Muscle of leg (tissue), 3 donors: ENCODE measurements at regions not wholly inside any gene's neighbourhood (a gene's known extent, or its start where the extent isn't known, plus 50 kb on each side); places are given as distances from the start of the nearest gene placed in this dataset.

Experiments used
- DNase-seq: peaks from one replicate; pipeline ENCODE4 v3.0.0; 2013
- H3K27ac ChIP-seq: one replicate; pipeline ENCODE4 v1.5.1; 2013; ENCODE audit warnings: mild to moderate bottlenecking, low read length, control low read depth
- H3K27me3 ChIP-seq: one replicate; pipeline ENCODE4 v1.6.1; 2013; ENCODE audit warnings: low read length; ENCODE audit not compliant: control insufficient read depth, insufficient read depth
- H3K36me3 ChIP-seq: one replicate; pipeline ENCODE4 v1.6.1; 2013; ENCODE audit warnings: low read length; ENCODE audit not compliant: control insufficient read depth, insufficient read depth
- H3K4me1 ChIP-seq: one replicate; pipeline ENCODE4 v1.6.1; 2013; ENCODE audit warnings: low read length; ENCODE audit not compliant: control insufficient read depth, insufficient read depth
- H3K4me3 ChIP-seq: one replicate; pipeline ENCODE4 v1.5.1; 2013; ENCODE audit warnings: low read length, control low read depth
- H3K9me3 ChIP-seq: replicated peaks from 2 replicates; pipeline ENCODE4 v1.6.1; 2013; ENCODE audit warnings: low read depth, low read length; ENCODE audit not compliant: control insufficient read depth
- WGBS: methylation state at CpG from one replicate; pipeline ENCODE4 v1.1.5; 2013; ENCODE audit warnings: missing lambda C conversion rate; ENCODE audit not compliant: insufficient coverage; 5-methylcytosine and 5-hydroxymethylcytosine counted together

DNA sequence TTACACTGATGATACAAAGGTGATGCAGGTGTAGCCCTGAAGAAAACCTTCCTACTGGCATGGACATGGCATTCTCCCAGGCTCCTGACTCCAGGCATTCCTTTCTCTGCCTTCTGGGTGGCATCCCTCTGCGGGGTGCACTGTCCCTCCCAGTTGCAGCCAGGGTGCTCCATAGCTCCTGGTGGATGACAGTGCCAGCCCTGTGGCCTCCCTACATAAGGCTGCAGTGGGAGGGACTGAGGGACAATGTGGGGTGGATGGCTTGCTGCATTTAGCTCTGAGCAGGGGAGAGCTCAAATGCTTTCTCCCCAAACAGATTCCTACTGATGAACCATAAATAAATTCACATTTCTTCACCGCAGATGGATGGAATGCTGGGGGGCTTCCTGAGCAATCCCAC lies 97.0 kb upstream of the GJB5 start:
- H3K36me3 ChIP-seq = no peaks in the 10 kb centered on the region
- no peaks in the 10 kb centered on the region for H3K4me1 ChIP-seq
- DNase-seq = no peak
- no peak overlapping the region for H3K27ac ChIP-seq
- WGBS = 67% methylated on average over 1 of the region's 2 CpGs
- H3K9me3 ChIP-seq = no peaks in the 10 kb centered on the region
- peaks cover 9% of the 10 kb centered on the region for H3K27me3 ChIP-seq
- H3K4me3 ChIP-seq = no peak overlapping the region

DNA sequence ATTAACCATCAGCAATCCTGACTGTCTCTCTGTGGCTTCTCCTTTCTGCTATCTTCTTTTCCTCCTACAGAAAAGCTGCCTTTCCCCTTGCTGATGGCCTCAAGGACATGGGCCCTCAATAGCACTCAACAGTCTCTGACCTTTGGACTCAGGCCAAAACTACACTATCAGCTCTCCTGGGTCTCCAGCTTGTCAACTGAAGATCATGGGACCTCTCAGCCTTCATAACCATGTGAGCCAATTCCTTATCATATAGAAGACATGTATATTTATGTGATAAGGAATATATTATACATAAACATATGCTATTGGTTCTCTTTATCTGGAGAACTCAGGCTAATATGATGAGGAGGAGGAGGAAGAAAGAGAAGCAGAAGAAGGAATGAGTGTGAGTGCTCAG lies 91.8 kb upstream of the GJB5 start:
- Histone ChIP-seq H3K9me3 (no peaks in the 10 kb centered on the region), H3K36me3 (no peaks in the 10 kb centered on the region)
- no peak for DNase-seq

DNA sequence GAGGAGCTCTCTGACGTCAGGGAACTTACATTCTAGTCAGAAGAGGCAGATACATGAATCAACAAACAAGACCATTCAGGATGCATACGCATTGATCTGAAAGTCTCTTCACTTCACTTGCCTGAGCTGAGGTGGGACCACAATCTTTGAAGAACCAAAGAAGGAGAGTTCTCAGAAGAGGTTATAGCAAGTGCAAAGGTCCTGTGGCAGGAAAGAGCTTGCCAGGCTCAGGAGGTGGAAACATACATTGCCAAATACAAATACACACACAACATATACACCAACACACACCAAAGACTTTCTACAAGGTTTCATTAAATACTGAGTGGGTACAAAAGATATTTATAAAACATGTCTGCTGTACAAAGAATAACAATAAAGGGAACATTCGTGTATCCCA lies 86.8 kb upstream of the GJB5 start:
- Histone ChIP-seq H3K27me3 (peaks cover 2% of the 10 kb centered on the region), H3K36me3 (no peaks in the 10 kb centered on the region), H3K27ac (no peak overlapping the region), H3K4me3 (no peak overlapping the region), H3K9me3 (peaks cover 3% of the 10 kb centered on the region), H3K4me1 (no peaks in the 10 kb centered on the region)
- WGBS = 60% methylated on average over 1 of the region's 3 CpGs
- no peak for DNase-seq

More for the DNA sequence above, 91.8 kb upstream of the GJB5 start:
- Histone ChIP-seq H3K27me3 (peaks cover 2% of the 10 kb centered on the region), H3K27ac (no peak overlapping the region), H3K4me3 (no peak overlapping the region), H3K4me1 (no peaks in the 10 kb centered on the region)

DNA sequence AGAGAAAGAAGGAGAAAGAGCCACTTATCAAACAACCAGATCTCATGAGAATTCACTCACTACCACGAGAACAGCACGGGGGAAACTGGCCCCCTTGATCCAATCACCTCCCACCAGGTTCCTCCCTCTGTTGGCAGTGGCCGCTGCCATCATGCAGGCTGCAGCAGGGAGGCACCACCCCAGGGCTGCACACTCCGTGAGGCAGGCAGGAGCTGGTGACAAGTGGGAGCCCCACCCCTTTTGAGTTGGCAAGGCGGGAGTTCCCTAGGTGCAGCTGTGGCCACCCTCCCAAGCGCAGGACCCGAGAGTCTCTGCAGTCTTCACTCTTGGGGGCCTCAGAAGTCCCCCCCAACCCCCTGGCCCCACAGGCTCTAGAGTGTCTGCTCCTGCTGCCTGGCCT lies 83.9 kb upstream of the GJB5 start:
- 81% methylated on average over 5 of the region's 7 CpGs for WGBS
- no peak for DNase-seq
- peaks cover 2% of the 10 kb centered on the region for H3K27me3 ChIP-seq
- no peaks in the 10 kb centered on the region for H3K36me3 ChIP-seq
- H3K9me3 ChIP-seq = peaks cover 3% of the 10 kb centered on the region
- H3K4me1 ChIP-seq = no peaks in the 10 kb centered on the region
- H3K27ac ChIP-seq = no peak overlapping the region
- H3K4me3 ChIP-seq = no peak overlapping the region

DNA sequence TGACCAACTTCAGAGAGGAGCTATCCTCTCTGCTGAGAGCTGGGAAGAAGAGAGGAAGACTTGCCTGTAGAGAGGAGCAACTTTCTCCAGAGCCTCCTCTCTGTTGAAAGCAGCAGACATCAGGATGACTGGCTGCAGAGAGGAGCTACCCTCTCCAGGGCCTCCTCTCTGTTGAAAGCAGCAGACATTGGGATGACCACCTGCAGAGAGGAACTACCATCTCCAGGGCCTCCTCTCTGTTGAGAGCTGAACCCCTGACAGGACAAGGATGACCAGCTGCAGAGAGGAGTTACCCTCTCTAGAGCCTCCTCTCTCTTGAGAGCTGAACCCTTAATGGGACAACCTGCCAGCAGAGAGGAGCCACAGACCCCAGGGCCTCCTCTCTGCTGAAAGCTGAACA lies 83.0 kb upstream of the GJB5 start:
- no peaks in the 10 kb centered on the region for H3K36me3 ChIP-seq
- peaks cover 3% of the 10 kb centered on the region for H3K9me3 ChIP-seq

DNA sequence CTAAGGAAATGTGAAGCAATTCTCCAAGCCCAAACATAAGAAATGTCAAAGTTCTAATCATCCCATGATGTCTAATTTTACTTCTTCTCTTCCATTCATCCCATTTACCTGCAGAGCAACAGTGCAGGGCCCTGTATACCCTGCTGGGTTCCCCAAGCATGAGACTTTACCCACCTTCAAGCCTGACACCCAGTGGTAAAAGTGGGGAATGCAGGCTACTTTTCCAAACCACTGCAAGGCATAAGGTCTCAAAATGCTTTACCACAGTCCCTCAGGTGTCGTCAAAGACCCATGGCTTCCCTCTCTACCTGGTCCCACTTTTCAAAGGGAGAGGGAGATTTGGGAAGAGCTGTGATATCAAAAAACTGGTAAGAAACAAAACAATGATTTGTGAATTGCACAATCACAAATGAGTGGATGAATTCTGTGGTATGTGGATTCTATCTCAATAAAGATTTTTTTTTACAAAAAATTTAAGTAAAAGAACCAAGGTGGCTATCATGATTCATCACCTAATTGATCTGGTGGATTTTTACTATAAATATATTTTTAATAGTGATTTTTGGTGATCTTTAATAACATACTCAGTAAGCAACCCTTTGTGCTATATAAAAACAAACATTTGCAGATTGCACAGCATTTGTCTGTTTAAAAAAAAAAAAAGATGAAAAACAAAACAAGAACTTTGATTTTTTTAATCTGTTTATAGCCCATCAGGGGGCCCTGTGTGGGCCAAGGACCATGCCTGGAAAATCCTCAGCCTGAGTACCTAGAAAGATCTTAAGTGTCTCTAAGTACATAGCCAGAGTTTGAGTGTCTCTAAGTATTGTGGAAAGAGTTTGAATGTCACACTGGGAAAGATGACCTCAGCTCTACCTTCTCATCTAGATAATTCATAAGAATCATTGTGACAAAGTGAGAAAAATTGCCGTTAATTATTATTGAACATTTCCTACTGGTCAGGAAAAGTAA lies 73.1 kb upstream of the GJB5 start:
- H3K4me1 ChIP-seq = no peaks in the 10 kb centered on the region
- no peak overlapping the region for H3K4me3 ChIP-seq
- WGBS = no CpG with 5 or more reads among the region's 2 CpGs
- H3K27ac ChIP-seq = no peak overlapping the region
- no peaks in the 10 kb centered on the region for H3K9me3 ChIP-seq
- H3K36me3 ChIP-seq = no peaks in the 10 kb centered on the region
- DNase-seq = peak; percentile 17
- H3K27me3 ChIP-seq = peaks cover 2% of the 10 kb centered on the region

More for the DNA sequence above, 83.0 kb upstream of the GJB5 start:
- DNase-seq = no peak
- no peaks in the 10 kb centered on the region for H3K4me1 ChIP-seq
- no peak overlapping the region for H3K27ac ChIP-seq
- no peaks in the 10 kb centered on the region for H3K27me3 ChIP-seq
- H3K4me3 ChIP-seq = no peak overlapping the region

DNA sequence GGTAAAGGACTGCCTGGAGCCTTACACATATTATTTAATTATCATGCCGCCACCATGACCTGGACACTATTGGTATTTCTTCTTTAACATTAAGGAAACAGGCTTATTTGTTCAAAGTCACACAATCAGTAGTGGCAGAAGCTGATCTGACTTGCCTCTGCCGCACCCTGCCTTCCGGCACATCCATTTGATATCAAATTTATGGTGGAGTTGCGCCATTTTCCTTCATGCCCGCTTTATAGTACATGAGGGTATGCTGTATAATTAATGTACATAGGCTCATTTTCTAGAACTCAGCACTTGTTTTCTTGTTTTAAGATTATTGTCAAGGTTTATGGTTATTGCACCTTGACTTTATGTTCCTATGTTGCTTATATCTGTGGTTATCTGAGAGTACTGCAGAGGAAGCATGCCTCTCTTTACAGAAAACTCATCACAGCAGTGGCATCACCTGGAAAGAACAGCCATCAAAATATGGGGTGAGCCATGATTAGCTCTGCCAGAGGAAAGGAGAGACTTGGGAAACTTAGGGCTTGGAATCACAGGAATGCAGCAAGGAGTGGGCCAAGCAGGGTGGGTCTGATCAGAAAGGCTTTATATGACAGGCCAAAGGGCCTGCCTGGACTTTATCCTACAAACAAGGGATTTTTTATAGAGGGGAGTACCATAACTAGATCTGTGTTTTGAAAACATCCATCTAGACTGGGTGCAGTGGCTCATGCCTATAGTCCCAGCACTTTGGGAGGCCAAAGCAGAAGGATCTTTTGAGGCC lies 72.2 kb upstream of the GJB5 start:
- DNase-seq = no peak
- no peaks in the 10 kb centered on the region for H3K9me3 ChIP-seq
- no peaks in the 10 kb centered on the region for H3K36me3 ChIP-seq
- H3K4me1 ChIP-seq = no peaks in the 10 kb centered on the region
- peaks cover 2% of the 10 kb centered on the region for H3K27me3 ChIP-seq
- no peak overlapping the region for H3K27ac ChIP-seq
- WGBS = no CpG with 5 or more reads among the region's 5 CpGs
- no peak overlapping the region for H3K4me3 ChIP-seq

DNA sequence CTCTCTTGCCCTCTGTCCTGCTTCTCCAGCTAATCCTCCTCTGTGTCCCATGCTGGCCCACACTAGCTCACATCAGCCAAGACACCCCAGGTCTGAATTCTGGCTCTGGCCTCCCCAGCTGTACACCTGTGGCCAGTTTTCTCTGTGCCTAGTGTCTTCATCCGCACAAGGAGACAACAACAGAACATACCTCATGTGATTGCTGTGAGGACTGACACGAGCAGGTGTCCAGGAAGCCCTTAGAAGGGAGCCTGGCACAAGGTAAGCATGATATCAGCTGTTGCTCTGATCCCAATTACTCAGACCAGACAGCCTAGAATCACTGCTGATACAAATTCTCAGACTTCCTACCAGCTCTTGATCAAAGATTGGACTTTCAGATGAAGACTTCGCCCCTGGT lies 71.2 kb upstream of the GJB5 start:
- Histone ChIP-seq H3K4me3 (no peak overlapping the region), H3K4me1 (no peaks in the 10 kb centered on the region), H3K36me3 (no peaks in the 10 kb centered on the region), H3K27ac (no peak overlapping the region), H3K9me3 (no peaks in the 10 kb centered on the region), H3K27me3 (peaks cover 3% of the 10 kb centered on the region)
- 38% methylated on average over 2 of the region's 3 CpGs for WGBS
- DNase-seq = peak; percentile 10

DNA sequence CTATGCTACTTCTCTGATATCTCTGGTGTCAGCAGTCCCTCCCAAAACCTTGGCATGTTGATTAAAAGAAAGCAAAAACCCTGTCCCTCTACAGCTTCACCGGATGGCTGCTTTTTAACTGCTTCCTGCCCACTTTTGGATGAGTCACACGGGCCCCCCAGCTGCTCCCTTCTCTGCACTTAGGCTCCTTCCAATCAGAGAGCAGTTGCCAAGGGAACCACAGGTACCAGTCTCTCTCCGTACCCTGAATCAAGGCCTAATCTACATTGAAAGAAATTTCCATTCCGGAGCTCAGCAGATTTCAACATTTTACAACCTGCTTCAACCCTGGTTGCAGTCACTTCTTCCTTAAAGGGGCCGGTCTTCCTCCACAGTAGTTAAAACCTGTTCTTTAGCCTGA lies 70.6 kb upstream of the GJB5 start:
- WGBS = 0% methylated on average over 2 of the region's 5 CpGs
- no peaks in the 10 kb centered on the region for H3K36me3 ChIP-seq
- H3K27me3 ChIP-seq = peaks cover 3% of the 10 kb centered on the region
- H3K9me3 ChIP-seq = no peaks in the 10 kb centered on the region
- no peaks in the 10 kb centered on the region for H3K4me1 ChIP-seq
- no peak overlapping the region for H3K4me3 ChIP-seq
- H3K27ac ChIP-seq = no peak overlapping the region
- DNase-seq = no peak

DNA sequence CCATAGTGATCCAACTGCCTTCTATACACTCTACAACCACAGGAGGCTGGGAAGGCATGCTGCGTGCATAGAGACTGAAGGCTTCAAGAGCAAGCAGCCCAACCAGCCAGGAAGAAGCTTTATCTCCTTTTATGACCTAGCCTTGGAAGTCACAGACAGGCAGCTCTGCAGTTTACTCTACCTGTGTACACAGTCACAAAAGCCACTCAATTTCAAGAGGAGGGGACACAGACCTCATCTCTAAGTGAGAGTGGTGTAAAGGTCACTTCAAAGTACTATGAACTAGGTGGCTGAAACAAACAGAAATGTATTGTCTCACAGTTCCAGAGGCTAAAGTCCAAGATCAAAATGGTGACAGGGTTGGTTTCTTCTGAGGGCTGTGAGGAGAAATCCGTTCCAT lies 69.6 kb upstream of the GJB5 start:
- H3K27me3 ChIP-seq = peaks cover 3% of the 10 kb centered on the region
- no peak overlapping the region for H3K4me3 ChIP-seq
- no peak overlapping the region for H3K27ac ChIP-seq
- no peaks in the 10 kb centered on the region for H3K9me3 ChIP-seq
- no CpG with 5 or more reads among the region's 2 CpGs for WGBS
- no peak for DNase-seq
- no peaks in the 10 kb centered on the region for H3K36me3 ChIP-seq
- no peaks in the 10 kb centered on the region for H3K4me1 ChIP-seq
